ENCODE measurements at regions not wholly inside any gene's neighbourhood (a gene's known extent, or its start where the extent isn't known, plus 50 kb on each side); places are given as distances from the start of the nearest gene placed in this dataset.
"Not testable (repeated sequence)": the region's sequence is repeated elsewhere in the genome, so short reads cannot be mapped to it uniquely, and the experiment has no call there.

- H3K27ac ChIP-seq: no peak overlapping the region
- DNase-seq: no peak
- WGBS, 5 donors: 74 to 87% (median 77%) methylated on average over 4 of the region's 4 CpGs
- H3K36me3 ChIP-seq: no peaks in the 10 kb centered on the region
- H3K4me3 ChIP-seq: no peak overlapping the region
- TF ChIP-seq CTCF (IDR thresholded peaks at IDR 0.05 in 8 of 11, conservative IDR thresholded peaks at IDR 0.05 in 3 of 11): no peak
- peaks cover 0 to 19% (median 3%) of the 10 kb centered on the region in 8 donors for H3K9me3 ChIP-seq
- H3K4me1 ChIP-seq: no peaks in the 10 kb centered on the region
- no peaks in the 10 kb centered on the region for H3K27me3 ChIP-seq (replicated peaks in 1 of 7)
- intact Hi-C loops (cut with DNase I; ENCODE audit: low total_unique reads): no loop called here
Measured at GRCh38 chr6:115514656-115515055, 546.0 kb downstream of the FRK start.

GRCh38 chr6:115512923-115513322 lies 547.8 kb downstream of the FRK start:
- no peak overlapping the region for H3K4me3 ChIP-seq
- intact Hi-C loops (cut with DNase I; ENCODE audit: low total_unique reads): no loop called here
- TF ChIP-seq POLR2AphosphoS5 (IDR thresholded peaks at IDR 0.05) (no peak), POLR2A (IDR thresholded peaks at IDR 0.05) (no peak), CTCF (IDR thresholded peaks at IDR 0.05 in 8 of 11, conservative IDR thresholded peaks at IDR 0.05 in 3 of 11) (no peak)
- H3K9me3 ChIP-seq: peaks cover 0 to 15% (median under 1%) of the 10 kb centered on the region in 8 donors
- H3K27me3 ChIP-seq (replicated peaks in 1 of 7): no peaks in the 10 kb centered on the region
- no peak overlapping the region for H3K27ac ChIP-seq
- no peak for DNase-seq
- H3K36me3 ChIP-seq: no peaks in the 10 kb centered on the region
- 2 to 19% (median 5%) methylated on average over 1 of the region's 1 CpG for WGBS, 5 donors
- no peaks in the 10 kb centered on the region for H3K4me1 ChIP-seq

GRCh38 chr6:115511771-115512170 lies 548.9 kb downstream of the FRK start:
- no peak for TF ChIP-seq POLR2A (IDR thresholded peaks at IDR 0.05)
- TF ChIP-seq CTCF (IDR thresholded peaks at IDR 0.05 in 8 of 11, conservative IDR thresholded peaks at IDR 0.05 in 3 of 11): no peak
- no peak for TF ChIP-seq POLR2AphosphoS5 (IDR thresholded peaks at IDR 0.05)
- H3K4me1 ChIP-seq: no peaks in the 10 kb centered on the region
- intact Hi-C loops (cut with DNase I; ENCODE audit: low total_unique reads): no loop called here
- no peak overlapping the region for H3K27ac ChIP-seq
- peaks cover 0 to 14% (median 0%) of the 10 kb centered on the region in 8 donors for H3K9me3 ChIP-seq
- DNase-seq: no peak
- no peaks in the 10 kb centered on the region for H3K27me3 ChIP-seq (replicated peaks in 1 of 7)
- H3K36me3 ChIP-seq: no peaks in the 10 kb centered on the region
- no peak overlapping the region for H3K4me3 ChIP-seq

GRCh38 chr6:115502432-115502831 lies 558.3 kb downstream of the FRK start:
- WGBS, 5 donors: 43 to 65% (median 51%) methylated on average over 2 of the region's 2 CpGs
- not testable (repeated sequence) for DNase-seq

GRCh38 chr6:115495184-115495583 lies 565.5 kb downstream of the FRK start:
- WGBS, 5 donors: 76 to 87% (median 80%) methylated on average over 3 of the region's 3 CpGs
- DNase-seq: no peak
- H3K9me3 ChIP-seq: peaks cover 0 to 42% (median 29%) of the 10 kb centered on the region in 8 donors
- H3K27ac ChIP-seq: no peak overlapping the region
- intact Hi-C loops (cut with DNase I; ENCODE audit: low total_unique reads): no loop called here
- TF ChIP-seq POLR2A (IDR thresholded peaks at IDR 0.05) (no peak), CTCF (IDR thresholded peaks at IDR 0.05 in 8 of 11, conservative IDR thresholded peaks at IDR 0.05 in 3 of 11) (no peak), POLR2AphosphoS5 (IDR thresholded peaks at IDR 0.05) (no peak)
- H3K4me1 ChIP-seq: no peaks in the 10 kb centered on the region
- no peak overlapping the region for H3K4me3 ChIP-seq
- no peaks in the 10 kb centered on the region for H3K36me3 ChIP-seq
- no peaks in the 10 kb centered on the region for H3K27me3 ChIP-seq (replicated peaks in 1 of 7)

More at GRCh38 chr6:115502432-115502831, 558.3 kb downstream of the FRK start:
- H3K27ac ChIP-seq; H3K27me3 ChIP-seq (replicated peaks in 1 of 7); H3K36me3 ChIP-seq; H3K9me3 ChIP-seq; H3K4me1 ChIP-seq; H3K4me3 ChIP-seq; intact Hi-C loops (cut with DNase I; ENCODE audit: low total_unique reads): not testable (repeated sequence)
